ENCODE measurements at regions not wholly inside any gene's neighbourhood (a gene's known extent, or its start where the extent isn't known, plus 50 kb on each side); places are given as distances from the start of the nearest gene placed in this dataset.

DNA sequence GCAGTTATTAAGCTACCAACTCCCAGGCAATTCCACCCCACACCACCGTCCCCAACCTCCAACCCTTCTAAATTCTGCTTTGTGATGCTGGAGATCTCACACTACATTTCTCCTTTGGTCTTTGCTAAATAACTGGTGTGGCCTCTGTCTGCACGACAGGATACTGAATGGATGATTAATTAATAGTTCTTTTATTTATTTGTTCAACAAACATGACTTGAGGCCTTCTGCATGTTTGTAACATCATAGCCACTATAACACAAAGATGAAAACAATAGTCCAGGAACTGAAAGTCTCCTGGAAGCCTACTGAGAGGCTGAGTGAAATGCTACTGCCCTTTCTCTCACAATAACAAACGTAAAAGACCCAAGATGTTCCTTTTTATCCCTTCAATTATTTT is 609.5 kb upstream of the UBE2E2 start:
- TF ChIP-seq, protein P1, sequence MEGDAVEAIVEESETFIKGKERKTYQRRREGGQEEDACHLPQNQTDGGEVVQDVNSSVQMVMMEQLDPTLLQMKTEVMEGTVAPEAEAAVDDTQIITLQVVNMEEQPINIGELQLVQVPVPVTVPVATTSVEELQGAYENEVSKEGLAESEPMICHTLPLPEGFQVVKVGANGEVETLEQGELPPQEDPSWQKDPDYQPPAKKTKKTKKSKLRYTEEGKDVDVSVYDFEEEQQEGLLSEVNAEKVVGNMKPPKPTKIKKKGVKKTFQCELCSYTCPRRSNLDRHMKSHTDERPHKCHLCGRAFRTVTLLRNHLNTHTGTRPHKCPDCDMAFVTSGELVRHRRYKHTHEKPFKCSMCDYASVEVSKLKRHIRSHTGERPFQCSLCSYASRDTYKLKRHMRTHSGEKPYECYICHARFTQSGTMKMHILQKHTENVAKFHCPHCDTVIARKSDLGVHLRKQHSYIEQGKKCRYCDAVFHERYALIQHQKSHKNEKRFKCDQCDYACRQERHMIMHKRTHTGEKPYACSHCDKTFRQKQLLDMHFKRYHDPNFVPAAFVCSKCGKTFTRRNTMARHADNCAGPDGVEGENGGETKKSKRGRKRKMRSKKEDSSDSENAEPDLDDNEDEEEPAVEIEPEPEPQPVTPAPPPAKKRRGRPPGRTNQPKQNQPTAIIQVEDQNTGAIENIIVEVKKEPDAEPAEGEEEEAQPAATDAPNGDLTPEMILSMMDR (IDR thresholded peaks at IDR 0.05; ENCODE audit: insufficient read depth, low read depth, low read length, missing control alignments) = no peak
- no peak overlapping the region for H3K4me3 ChIP-seq (ENCODE audit: low read depth, low read length)
- no peak for DNase-seq (ENCODE audit: low read depth)

DNA sequence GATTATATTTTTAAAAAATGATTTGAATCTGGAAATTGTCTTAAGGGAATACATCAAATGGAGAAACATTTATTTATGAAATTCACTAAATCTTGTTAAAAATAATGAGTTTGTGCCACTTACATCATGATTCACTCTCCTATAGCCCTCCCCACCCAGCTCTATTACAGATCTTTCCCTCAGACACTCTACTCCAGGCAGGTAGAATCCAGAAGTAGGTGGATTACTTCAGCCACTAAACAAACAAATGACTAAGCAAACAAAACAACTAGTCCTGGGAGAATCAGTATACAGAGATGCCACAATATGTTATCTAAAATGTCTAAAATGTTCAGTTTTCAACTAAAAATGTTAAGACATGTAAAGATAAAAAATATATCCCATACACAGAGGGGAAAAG is 608.1 kb upstream of the UBE2E2 start:
- DNase-seq (ENCODE audit: low read depth) = no peak
- H3K4me3 ChIP-seq (ENCODE audit: low read depth, low read length) = no peak overlapping the region
- TF ChIP-seq, protein P1 (IDR thresholded peaks at IDR 0.05; ENCODE audit: insufficient read depth, low read depth, low read length, missing control alignments) = no peak

DNA sequence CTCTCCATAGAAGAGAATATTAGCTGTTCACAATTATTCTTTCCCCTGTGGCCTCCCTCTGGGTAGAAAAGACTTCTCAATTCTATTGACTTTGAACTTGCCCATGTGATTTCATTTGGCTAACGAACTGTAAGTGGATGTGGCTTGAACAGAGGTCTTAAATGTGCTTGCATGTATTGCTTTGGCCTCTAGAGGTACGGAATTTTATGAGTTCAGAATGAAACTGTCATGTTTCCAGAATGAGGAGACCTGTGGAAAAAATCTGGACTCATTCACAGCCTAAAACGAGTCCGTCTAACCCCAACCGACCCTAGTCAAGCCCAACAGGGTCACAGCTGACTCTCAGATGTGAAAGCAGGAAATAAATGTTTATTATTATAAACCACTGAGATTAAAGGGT is 596.7 kb upstream of the UBE2E2 start:
- H3K4me3 ChIP-seq (ENCODE audit: low read depth, low read length) = no peak overlapping the region
- DNase-seq (ENCODE audit: low read depth) = no peak
- TF ChIP-seq, protein P1 (IDR thresholded peaks at IDR 0.05; ENCODE audit: insufficient read depth, low read depth, low read length, missing control alignments) = no peak

DNA sequence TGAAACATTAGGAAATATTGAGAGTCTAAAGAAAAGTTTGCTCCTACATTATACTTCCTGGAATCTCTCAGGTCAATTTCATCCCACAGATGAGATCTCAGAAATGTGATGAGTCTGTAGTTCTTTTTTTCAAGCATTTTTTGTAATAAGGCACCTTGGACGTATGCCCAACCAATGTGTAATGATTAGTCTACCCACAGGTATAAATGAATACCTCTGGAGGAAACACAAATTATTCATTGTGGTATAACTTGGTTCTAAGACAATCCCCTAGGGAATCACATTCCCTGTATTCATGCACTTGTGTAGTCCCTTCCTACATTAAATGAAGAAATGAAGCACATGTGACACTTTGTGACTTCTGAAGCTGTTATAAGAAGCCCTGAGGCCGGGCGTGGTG is 596.2 kb upstream of the UBE2E2 start:
- DNase-seq (ENCODE audit: low read depth) = no peak
- no peak overlapping the region for H3K4me3 ChIP-seq (ENCODE audit: low read depth, low read length)
- TF ChIP-seq, protein P1 (IDR thresholded peaks at IDR 0.05; ENCODE audit: insufficient read depth, low read depth, low read length, missing control alignments) = no peak

DNA sequence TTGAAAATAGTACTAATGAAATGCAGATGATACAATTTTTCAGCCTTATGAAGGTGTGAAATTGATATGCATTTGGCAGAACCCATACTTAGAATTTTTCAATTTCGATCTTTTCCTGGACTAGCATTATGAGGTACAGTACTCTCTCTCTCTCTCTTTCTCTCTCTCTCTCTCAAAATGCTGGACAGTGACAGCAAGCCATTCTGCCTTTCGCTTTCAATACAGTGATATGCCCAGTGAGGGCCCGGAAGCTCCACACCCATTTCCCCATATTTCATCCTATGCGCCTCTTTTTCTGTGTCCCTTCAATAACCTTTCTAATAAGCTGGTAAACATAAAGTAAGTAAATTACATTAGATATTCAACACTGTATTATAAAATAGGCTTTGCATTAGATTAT is 595.0 kb upstream of the UBE2E2 start:
- DNase-seq (ENCODE audit: low read depth) = no peak
- no peak overlapping the region for H3K4me3 ChIP-seq (ENCODE audit: low read depth, low read length)
- TF ChIP-seq, protein P1 (IDR thresholded peaks at IDR 0.05; ENCODE audit: insufficient read depth, low read depth, low read length, missing control alignments) = no peak

DNA sequence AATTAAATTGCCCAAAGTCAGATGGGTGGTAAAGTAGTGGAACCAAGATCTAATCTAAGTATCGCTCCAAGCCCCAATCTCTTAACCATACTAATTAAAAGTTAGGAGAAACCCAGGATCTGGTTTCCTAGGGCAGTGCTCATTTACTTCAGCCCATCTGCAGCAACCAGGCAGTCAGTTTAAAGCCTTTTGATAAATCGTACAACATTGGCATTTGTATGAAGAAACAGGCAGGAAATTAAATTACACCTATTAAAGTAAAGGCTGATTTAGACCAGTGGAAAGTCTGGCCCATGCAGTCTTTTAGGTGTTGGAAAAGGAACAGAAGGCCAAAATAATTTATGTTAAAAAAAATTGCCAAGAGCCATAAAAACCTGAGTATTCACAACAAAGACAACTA is 594.4 kb upstream of the UBE2E2 start:
- DNase-seq (ENCODE audit: low read depth) = no peak
- no peak overlapping the region for H3K4me3 ChIP-seq (ENCODE audit: low read depth, low read length)

DNA sequence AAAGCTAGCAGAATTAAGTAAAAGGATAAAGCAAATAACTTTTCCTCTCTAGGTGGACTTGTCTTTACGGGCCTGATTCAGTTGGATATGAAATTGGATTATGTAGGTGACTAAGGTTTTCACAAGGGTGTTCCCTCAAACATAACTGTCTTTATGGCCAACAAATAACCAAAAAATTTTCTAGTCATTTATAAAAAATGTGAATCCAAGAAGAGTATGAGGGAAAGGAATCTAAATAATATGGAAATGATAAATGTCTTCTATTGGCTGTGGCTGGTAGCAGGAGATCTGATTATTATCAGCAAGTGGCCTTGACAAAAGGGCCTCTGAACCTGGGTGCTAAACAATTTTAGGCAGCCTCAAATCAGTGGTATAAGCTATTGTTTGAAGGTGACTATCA is 594.0 kb upstream of the UBE2E2 start:
- no peak overlapping the region for H3K4me3 ChIP-seq (ENCODE audit: low read depth, low read length)
- TF ChIP-seq, protein P1 (IDR thresholded peaks at IDR 0.05; ENCODE audit: insufficient read depth, low read depth, low read length, missing control alignments) = no peak

More for the DNA sequence above, 594.4 kb upstream of the UBE2E2 start:
- TF ChIP-seq, protein P1 (IDR thresholded peaks at IDR 0.05; ENCODE audit: insufficient read depth, low read depth, low read length, missing control alignments) = no peak

More for the DNA sequence above, 594.0 kb upstream of the UBE2E2 start:
- DNase-seq (ENCODE audit: low read depth) = no peak
